WI38 (cell line): ENCODE measurements at regions not wholly inside any gene's neighbourhood (a gene's known extent, or its start where the extent isn't known, plus 50 kb on each side); places are given as distances from the start of the nearest gene placed in this dataset.

Source experiments
- H3K4me3 ChIP-seq: 2 replicates; pipeline ENCODE4 v1.5.1; 2011; ENCODE audit warnings: low read depth, mild to moderate bottlenecking, control low read depth, low read length
- TF ChIP-seq, protein P1 (sequence below): IDR thresholded peaks from 2 replicates; pipeline ENCODE4 v1.5.1; 2012; ENCODE audit warnings: low read depth, mild to moderate bottlenecking, control low read depth, low read length

GRCh38 chr12:115013236-115013981 lies 329.4 kb upstream of the TBX3 start:
- no peak overlapping the region for H3K4me3 ChIP-seq
- TF ChIP-seq, protein P1, sequence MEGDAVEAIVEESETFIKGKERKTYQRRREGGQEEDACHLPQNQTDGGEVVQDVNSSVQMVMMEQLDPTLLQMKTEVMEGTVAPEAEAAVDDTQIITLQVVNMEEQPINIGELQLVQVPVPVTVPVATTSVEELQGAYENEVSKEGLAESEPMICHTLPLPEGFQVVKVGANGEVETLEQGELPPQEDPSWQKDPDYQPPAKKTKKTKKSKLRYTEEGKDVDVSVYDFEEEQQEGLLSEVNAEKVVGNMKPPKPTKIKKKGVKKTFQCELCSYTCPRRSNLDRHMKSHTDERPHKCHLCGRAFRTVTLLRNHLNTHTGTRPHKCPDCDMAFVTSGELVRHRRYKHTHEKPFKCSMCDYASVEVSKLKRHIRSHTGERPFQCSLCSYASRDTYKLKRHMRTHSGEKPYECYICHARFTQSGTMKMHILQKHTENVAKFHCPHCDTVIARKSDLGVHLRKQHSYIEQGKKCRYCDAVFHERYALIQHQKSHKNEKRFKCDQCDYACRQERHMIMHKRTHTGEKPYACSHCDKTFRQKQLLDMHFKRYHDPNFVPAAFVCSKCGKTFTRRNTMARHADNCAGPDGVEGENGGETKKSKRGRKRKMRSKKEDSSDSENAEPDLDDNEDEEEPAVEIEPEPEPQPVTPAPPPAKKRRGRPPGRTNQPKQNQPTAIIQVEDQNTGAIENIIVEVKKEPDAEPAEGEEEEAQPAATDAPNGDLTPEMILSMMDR: no peak

DNA sequence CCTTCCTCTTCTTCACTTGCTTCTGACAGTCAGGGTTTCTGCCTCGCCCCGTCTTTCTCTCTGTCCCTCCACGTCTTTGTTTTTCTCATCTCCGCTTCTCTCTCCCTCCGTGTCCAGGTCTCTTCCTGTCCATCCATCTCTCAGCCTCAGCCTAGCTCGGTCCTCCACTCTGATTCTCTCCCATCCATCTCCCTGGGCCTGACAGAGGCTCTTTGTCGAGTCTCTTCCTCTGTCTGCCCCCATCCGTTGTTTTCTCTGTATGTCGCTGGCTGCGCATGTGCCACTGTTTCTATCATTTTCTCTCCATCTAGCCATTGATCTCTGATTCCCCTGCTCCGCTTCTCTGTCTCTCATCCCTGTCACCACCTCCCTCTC lies 328.9 kb upstream of the TBX3 start:
- no peak overlapping the region for H3K4me3 ChIP-seq
- TF ChIP-seq, protein P1: no peak

DNA sequence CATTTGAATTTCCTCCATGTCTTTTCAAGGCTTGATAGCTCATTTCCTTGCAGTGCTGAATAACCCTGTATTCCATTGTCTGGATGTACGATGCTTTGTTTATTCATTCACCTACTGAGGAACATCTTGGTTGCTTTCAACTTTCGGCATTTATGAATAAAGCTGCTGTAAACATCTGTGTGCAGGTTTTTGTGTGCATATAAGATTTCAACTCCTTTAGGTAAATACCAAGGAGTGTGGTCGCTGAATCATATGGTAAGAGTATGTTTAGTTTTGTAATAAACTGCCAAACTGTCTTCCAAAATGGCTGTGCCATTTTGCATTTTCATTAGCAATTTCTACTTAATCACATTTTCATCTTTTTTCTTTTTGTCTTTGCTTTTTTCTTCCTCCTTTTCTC lies 327.7 kb upstream of the TBX3 start:
- TF ChIP-seq, protein P1: no peak
- H3K4me3 ChIP-seq: no peak overlapping the region

DNA sequence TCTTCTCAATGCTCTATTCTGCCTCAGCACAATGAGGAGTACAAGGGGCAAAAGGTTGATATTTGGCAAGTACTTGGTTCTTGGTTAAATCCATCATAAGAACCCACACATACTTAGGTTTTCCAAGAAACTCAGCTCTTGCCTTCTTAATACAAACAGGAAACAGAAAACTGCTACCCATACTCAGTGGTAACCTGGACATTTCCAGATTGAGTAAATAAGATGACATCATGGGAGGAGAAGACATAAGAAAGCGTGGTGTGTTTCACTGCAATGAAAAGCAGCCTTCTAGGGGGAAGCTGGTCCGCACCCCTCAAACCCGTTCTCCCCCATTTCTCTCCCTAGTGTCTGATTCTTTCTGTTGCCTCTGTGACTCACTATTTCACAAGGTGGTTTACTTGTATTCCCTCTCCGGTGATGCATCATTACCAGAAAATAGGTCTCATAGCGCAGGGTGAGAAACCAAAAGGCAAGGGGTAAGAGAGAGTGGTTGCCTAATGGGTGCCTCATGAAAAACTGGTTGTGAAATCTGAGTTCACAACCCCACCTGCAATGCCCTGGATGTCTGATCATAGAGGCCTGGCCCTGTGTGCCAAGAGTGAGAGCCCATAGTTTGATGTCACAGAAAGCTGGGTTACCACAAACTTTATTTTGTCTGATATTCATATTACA lies 326.5 kb upstream of the TBX3 start:
- no peak overlapping the region for H3K4me3 ChIP-seq
- TF ChIP-seq, protein P1: no peak

DNA sequence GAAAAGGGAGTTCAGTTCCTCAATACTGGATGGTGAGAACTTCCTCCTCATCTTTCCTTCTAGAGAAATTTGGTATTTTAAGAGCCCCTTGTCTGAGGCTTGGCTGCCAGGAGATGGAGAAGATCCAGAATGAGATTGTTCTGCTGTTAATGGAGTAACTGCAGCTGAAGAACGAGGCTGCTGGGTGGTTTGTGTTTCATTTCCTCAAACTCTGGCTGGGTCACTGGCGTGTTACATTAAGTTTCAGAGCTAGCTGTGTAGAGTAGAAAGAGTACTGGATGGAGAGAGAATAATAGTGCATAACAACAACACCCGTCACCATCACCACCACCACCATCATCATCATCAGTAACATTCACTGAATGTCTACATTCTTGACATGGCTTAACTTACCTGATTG lies 325.0 kb upstream of the TBX3 start:
- H3K4me3 ChIP-seq: no peak overlapping the region
- TF ChIP-seq, protein P1: no peak

DNA sequence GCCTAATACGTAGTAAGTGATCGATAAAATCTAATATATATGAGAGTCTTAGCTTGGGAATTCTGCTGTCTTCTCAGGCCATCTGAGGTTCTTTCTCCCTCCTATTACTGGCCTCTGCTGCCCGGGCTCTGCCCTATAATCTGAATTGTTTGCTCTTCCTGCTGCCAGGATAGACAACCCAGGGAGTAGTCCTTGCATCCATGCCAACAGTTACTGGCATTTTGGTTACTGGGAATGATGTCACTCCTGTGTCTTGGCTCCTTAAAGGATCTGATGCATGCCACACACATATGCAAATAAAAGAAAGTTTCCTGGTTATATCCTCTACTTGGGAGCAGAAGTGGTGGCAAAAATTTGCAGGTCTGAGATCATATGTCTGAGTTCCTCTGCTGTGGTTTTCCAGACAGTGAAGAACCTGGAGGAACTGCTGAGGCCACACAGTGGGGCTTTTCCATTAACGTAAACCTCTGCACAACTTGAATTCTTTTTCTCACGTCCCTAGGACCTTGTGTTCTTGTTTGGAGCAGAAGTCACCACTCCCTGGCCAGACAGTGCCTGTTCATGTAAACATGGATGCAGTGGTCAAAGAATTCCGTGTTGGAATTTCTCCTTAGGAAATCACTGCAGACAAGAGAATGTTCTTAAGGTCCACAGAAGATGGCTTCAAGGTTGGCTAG lies 320.6 kb upstream of the TBX3 start:
- TF ChIP-seq, protein P1: no peak
- H3K4me3 ChIP-seq: no peak overlapping the region

DNA sequence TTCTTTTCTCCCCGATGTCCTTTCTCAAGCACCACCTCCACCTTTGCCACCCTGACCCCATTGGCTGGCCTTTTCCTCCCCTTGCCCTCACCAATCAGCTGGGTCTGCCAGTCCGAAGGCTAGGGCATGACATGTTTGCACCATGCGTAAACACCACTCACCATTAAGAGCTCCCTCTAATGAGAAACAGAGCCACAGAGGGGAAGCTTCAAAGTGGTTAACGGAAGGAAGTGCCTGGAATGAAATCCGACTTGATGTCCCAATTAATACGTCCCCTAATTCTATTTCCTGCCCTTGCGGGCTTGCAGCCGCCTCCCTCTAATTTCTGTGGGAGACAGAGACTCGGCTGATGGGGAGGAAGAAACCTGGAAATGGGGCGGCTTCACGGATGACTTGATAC lies 318.5 kb upstream of the TBX3 start:
- TF ChIP-seq, protein P1: no peak
- no peak overlapping the region for H3K4me3 ChIP-seq
